OCI-LY3 (cell line): ENCODE measurements at regions not wholly inside any gene's neighbourhood (a gene's known extent, or its start where the extent isn't known, plus 50 kb on each side); places are given as distances from the start of the nearest gene placed in this dataset.

ENCODE experiments used
- EZH2phosphoT487 ChIP-seq: fragments of 200-600 bp; shearing (Covaris generic); IDR thresholded peaks from 2 replicates; pipeline ENCODE4 v1.6.1; 2018; ENCODE audit warnings: antibody characterized with exemption, mixed run types, low read depth
- TF ChIP-seq, protein P1 (sequence below): fragments of 200-600, 300-600 bp; sonication (generic); IDR thresholded peaks from 2 replicates; pipeline ENCODE4 v1.5.1; 2014; ENCODE audit warnings: antibody characterized with exemption, low read length, low read depth

DNA sequence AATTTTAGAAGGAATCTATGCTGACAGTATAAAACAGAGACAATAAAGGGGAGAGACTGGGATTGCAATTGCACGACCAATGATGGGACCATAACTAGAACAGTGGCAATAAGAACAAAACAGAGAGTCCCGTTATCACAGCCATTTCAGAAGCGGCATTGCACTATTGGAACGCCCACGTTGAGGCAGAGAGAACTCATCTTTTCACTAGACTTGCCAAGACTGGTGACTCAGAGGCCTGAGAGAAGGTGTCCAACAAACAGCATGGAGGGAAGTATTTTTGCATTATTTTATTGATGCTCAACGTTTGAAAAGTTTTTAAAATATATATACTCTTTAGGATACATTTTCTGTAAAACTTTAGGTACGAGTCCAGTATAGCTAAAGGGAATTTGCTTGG lies 737.7 kb downstream of the TLE1 start:
- TF ChIP-seq, protein P1, sequence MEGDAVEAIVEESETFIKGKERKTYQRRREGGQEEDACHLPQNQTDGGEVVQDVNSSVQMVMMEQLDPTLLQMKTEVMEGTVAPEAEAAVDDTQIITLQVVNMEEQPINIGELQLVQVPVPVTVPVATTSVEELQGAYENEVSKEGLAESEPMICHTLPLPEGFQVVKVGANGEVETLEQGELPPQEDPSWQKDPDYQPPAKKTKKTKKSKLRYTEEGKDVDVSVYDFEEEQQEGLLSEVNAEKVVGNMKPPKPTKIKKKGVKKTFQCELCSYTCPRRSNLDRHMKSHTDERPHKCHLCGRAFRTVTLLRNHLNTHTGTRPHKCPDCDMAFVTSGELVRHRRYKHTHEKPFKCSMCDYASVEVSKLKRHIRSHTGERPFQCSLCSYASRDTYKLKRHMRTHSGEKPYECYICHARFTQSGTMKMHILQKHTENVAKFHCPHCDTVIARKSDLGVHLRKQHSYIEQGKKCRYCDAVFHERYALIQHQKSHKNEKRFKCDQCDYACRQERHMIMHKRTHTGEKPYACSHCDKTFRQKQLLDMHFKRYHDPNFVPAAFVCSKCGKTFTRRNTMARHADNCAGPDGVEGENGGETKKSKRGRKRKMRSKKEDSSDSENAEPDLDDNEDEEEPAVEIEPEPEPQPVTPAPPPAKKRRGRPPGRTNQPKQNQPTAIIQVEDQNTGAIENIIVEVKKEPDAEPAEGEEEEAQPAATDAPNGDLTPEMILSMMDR: no peak
- no peak for TF ChIP-seq EZH2phosphoT487
